ENCODE measurements at regions not wholly inside any gene's neighbourhood (a gene's known extent, or its start where the extent isn't known, plus 50 kb on each side); places are given as distances from the start of the nearest gene placed in this dataset.

DNA sequence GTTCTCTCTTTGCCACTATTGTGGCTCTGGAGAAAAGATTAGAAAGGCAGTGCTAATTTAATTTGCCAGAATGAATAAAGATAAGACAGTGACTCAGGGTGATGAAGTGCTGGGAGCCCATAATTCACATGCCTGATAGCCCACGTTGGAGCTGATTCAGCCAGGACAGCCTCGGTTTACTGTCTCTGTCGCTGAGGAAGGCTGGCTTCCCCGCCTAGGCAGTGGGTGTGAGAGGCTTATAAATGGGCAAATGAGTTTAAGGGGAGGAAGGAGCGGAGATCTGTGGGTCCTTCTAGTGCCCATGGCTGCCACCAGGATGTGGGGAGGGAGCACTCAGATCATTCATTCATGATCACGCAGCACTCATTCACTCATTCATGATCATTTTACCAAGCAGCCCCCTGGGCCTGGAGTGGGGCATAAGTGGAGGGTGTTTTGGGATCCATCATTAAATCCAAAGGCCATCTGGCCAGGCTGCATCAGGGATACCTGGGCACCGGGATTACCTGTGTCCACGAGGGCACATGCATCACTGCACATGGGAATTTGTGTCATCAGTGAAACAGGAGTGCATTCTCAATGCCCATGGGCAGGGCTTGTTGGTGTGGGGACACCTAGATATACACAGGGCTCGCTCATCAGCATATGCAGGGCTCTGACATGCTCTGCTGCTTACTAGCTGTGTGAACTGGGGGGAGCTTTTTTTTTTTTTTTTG is 315.4 kb downstream of the MATN1 start:
- H3K36me3 Mint-ChIP-seq (ENCODE audit: insufficient read depth), result peaks cover 3% of the 10 kb centered on the region
- H3K27ac Mint-ChIP-seq (ENCODE audit: low read depth), result no peak overlapping the region
- DNase-seq (ENCODE audit: low spot score in 2 of 2), result no peak

DNA sequence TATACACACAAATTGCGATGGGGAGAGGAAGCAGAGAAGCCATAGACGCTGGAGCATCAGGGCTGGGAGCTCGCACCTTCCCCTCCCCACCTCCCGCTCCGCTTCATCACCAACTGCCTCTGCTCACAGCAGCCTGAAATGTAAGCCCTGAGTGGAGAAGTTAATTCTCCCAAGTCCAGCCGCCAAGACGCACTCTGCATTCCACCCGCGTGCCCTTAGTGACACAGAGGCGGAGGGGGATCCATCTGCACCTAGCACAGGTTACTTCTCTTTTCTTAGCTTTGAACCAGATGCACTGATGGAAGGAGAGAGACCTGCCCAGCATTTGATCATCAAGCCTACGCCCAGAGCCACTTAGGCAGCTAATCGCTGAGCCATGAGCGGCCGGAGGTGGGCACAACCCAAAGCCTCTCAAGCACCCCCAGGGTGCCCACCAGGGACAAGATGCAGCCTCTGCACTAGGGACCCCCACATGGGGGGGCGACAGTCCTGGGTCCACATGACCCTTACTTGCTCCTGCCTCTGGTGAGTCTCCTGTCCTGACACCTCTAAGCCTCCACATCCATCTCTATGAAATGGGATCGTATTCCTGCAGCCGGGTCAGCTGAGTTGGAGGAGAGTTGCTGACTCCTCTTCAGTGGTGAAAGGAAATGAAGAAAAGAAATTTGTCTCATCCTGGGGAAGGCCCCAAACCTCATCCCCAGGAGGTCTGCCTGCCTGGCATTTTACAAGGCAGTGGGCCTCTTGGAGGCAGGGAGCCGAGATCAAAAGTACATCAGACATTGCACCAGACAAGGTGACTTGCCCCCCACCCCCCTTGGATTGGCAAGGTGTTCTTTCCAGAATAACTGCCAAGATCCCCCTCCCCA is 316.2 kb downstream of the MATN1 start:
- Mint-ChIP-seq H3K27me3 (peaks cover 39% of the 10 kb centered on the region), H3K36me3 (ENCODE audit: insufficient read depth) (peaks cover 3% of the 10 kb centered on the region), H3K4me1 (no peaks in the 10 kb centered on the region), H3K27ac (ENCODE audit: low read depth) (no peak overlapping the region), H3K9me3 (no peaks in the 10 kb centered on the region), H3K4me3 (no peak overlapping the region)
- DNase-seq (ENCODE audit: low spot score in 2 of 2), result peak in 1 of 2 donors; percentile 8
- ATAC-seq (replicated peaks; ENCODE audit: extremely low read depth, poor library complexity, severe bottlenecking), result no peak

More for the DNA sequence above, 315.4 kb downstream of the MATN1 start:
- ATAC-seq (replicated peaks; ENCODE audit: extremely low read depth, poor library complexity, severe bottlenecking), result no peak
- no peaks in the 10 kb centered on the region for H3K9me3 Mint-ChIP-seq
- H3K27me3 Mint-ChIP-seq, result peaks cover 35% of the 10 kb centered on the region
- no peaks in the 10 kb centered on the region for H3K4me1 Mint-ChIP-seq
- no peak overlapping the region for H3K4me3 Mint-ChIP-seq

DNA sequence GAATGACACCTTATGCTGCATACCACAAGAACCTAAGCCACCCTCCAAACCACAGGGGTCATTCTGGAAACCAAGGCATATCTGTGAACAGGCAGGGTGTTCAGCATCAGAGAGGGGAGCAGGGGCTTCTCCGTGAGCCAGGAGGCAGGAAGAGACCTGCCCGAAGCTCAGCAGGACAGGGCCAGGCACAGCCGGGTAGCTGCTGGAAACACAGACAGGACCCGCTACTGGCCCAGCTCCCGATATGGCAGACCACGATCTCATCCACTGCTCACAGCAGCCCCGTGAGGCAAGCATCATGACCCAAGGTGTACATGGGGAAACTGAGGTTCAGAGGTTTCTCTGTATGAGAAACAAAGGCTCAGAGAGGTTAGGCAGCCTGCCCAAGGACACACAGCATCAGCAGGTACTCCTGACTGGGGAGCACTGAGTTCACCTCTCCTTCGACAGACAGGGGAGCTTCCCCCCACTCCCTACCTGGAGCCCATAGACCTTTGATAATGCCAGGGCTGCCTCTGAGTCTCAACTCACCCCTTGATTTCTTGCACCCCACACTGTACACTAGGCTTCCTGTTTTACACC is 317.7 kb downstream of the MATN1 start:
- Mint-ChIP-seq H3K27me3 (peaks cover 51% of the 10 kb centered on the region), H3K4me3 (no peak overlapping the region), H3K9me3 (no peaks in the 10 kb centered on the region), H3K36me3 (ENCODE audit: insufficient read depth) (peaks cover 3% of the 10 kb centered on the region), H3K4me1 (no peaks in the 10 kb centered on the region), H3K27ac (ENCODE audit: low read depth) (no peak overlapping the region)
- ATAC-seq (replicated peaks; ENCODE audit: extremely low read depth, poor library complexity, severe bottlenecking) (no peak), DNase-seq (ENCODE audit: low spot score in 2 of 2) (no peak)

DNA sequence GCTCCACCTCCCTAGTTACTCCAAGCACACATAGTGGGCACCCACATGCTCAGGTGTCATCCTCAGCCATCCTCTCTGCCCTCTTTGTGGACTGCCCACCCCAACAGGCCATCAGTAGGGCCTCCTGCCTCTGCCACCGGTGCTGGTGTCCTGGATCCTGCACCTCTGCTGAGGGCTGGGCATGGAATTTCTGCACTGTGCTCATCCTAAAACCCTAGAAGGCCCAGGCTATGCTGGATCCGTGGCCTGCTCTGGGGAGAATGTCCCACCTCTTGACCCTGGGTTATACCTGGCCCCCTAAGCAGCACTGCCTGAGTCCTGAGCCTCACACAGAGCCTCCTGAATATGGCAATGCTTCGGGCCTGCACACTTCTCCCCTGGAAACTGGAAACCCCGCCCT is 318.3 kb downstream of the MATN1 start:
- H3K27ac Mint-ChIP-seq (ENCODE audit: low read depth), result no peak overlapping the region

DNA sequence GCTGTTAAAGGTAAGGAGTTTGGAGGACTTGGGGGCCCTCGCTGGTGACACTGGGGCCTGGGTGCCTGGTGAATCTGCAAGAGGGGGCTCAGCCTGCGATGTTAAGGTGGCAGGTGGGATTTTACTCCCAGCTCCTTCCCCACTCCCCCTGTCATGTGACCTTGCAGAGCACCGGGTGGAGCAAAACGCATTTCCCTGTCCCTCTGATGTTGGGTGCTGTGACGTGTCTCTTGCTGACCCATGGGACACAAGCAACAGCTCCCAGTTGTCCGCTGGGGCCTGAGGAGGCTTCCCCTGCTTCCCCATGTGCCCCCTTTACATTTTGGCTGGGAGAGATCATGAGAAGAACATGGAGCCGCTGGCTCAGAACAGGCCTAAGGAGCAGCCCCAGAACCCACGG is 319.0 kb downstream of the MATN1 start:
- H3K27ac Mint-ChIP-seq (ENCODE audit: low read depth), result no peak overlapping the region
- no peak for ATAC-seq (replicated peaks; ENCODE audit: extremely low read depth, poor library complexity, severe bottlenecking)

More for the DNA sequence above, 318.3 kb downstream of the MATN1 start:
- DNase-seq (ENCODE audit: low spot score in 2 of 2) (no peak), ATAC-seq (replicated peaks; ENCODE audit: extremely low read depth, poor library complexity, severe bottlenecking) (no peak)
- Mint-ChIP-seq H3K4me3 (no peak overlapping the region), H3K27me3 (peaks cover 51% of the 10 kb centered on the region), H3K9me3 (no peaks in the 10 kb centered on the region), H3K36me3 (ENCODE audit: insufficient read depth) (peaks cover 3% of the 10 kb centered on the region), H3K4me1 (no peaks in the 10 kb centered on the region)

DNA sequence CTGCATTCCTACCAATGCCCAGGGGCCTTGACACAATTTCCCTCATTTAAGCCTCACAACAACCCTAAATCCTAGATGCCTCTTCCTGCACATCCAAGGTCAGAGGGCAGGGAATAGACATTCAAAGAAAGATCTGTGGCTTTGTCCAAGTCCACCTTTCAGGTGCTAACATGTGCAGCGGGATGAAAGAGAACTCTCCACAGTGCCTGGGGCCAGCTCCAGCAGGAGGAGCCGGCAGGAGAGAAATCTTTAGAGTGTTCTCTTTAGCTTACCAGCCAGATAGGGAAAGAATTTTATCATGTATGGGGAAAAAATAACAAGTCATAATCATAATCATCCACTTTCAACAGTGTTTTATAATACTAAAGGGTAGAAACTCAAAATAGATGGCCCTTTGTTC is 319.7 kb downstream of the MATN1 start:
- Mint-ChIP-seq H3K27me3 (peaks cover 49% of the 10 kb centered on the region), H3K4me3 (no peak overlapping the region)

More for the DNA sequence above, 319.0 kb downstream of the MATN1 start:
- Mint-ChIP-seq H3K4me1 (no peaks in the 10 kb centered on the region), H3K27me3 (peaks cover 51% of the 10 kb centered on the region), H3K9me3 (no peaks in the 10 kb centered on the region), H3K36me3 (ENCODE audit: insufficient read depth) (peaks cover 3% of the 10 kb centered on the region), H3K4me3 (no peak overlapping the region)
- DNase-seq (ENCODE audit: low spot score in 2 of 2), result no peak

DNA sequence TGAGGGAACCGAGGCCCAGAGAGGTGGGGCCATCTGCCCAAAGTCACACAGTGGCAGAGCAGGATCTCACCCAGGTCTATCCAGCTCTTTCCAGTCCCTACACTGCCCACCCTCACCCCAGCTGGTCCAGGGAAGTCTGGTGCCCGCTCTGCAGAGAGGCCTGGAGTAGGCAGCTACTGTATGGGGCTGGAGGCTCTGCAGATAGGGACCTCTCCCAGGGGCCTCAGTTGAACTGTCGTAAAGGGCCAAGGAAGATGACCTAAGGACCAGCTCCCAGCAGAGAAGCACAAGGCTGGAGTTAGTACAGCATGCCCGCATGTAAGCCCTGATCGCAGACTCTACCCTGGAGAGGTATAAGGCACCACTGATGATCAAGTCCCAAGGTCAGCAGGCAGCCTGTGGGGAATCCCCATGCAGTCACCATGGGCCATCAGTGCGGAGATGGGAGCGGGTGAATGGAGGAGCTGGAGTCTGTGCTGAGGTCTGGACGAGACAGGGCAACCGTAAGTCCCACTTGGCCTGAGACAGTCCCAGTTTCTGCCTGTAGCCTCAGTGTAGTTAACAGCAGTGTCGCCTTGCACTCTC is 320.2 kb downstream of the MATN1 start:
- ATAC-seq (replicated peaks; ENCODE audit: extremely low read depth, poor library complexity, severe bottlenecking), result no peak
- no peak overlapping the region for H3K4me3 Mint-ChIP-seq

More for the DNA sequence above, 319.7 kb downstream of the MATN1 start:
- Mint-ChIP-seq H3K9me3 (no peaks in the 10 kb centered on the region), H3K27ac (ENCODE audit: low read depth) (no peak overlapping the region), H3K4me1 (no peaks in the 10 kb centered on the region), H3K36me3 (ENCODE audit: insufficient read depth) (peaks cover 3% of the 10 kb centered on the region)
- ATAC-seq (replicated peaks; ENCODE audit: extremely low read depth, poor library complexity, severe bottlenecking) (no peak), DNase-seq (ENCODE audit: low spot score in 2 of 2) (no peak)

DNA sequence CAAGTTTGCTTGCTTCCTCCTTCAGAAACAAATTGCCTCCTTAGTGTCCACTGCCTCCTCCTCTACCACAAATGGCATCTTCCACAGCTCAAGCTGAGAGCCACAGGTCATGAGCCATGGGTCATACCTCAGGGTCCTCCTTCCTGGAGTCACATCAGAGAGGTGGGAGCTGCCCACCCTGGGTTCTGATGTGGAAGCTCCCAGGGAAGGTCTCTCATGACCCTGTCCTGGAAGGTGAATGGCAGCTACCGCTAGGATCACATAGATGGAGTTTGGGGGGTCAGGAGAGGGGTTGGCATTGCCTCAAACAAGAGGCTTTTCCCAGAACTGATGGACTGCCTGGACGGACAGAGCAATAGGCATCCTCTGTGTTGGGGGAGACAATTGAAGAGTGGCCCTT is 321.4 kb downstream of the MATN1 start:
- ATAC-seq (replicated peaks; ENCODE audit: extremely low read depth, poor library complexity, severe bottlenecking), result no peak

More for the DNA sequence above, 320.2 kb downstream of the MATN1 start:
- H3K4me1 Mint-ChIP-seq, result no peaks in the 10 kb centered on the region
- H3K36me3 Mint-ChIP-seq (ENCODE audit: insufficient read depth), result peaks cover 1% of the 10 kb centered on the region
- no peak for DNase-seq (ENCODE audit: low spot score in 2 of 2)
- peaks cover 49% of the 10 kb centered on the region for H3K27me3 Mint-ChIP-seq
- H3K9me3 Mint-ChIP-seq, result no peaks in the 10 kb centered on the region
- no peak overlapping the region for H3K27ac Mint-ChIP-seq (ENCODE audit: low read depth)

DNA sequence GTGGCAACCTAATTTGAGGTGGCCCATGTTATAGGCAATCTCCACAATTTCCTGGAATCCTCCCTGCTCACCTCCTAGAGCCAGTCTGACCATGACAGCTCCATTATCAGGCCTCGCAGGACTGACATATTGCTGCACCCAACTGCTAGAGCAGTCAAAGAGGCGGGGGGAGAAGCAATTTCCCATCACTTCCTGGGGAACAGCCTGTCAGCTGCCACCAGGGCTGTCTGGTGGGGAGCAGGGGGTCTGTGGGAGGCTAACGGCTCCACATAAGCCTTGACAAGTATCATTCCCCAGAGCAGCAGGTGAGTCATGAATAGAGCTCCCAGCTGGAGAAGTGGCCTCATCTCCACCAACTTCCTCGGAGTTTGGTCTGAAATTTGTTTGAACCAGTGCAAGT is 322.9 kb downstream of the MATN1 start:
- DNase-seq (ENCODE audit: low spot score in 2 of 2), result no peak
- H3K27me3 Mint-ChIP-seq, result peaks cover 58% of the 10 kb centered on the region
- H3K4me1 Mint-ChIP-seq, result no peaks in the 10 kb centered on the region
- no peak overlapping the region for H3K4me3 Mint-ChIP-seq
- H3K36me3 Mint-ChIP-seq (ENCODE audit: insufficient read depth), result no peaks in the 10 kb centered on the region
- no peak overlapping the region for H3K27ac Mint-ChIP-seq (ENCODE audit: low read depth)
- ATAC-seq (replicated peaks; ENCODE audit: extremely low read depth, poor library complexity, severe bottlenecking), result no peak
- no peaks in the 10 kb centered on the region for H3K9me3 Mint-ChIP-seq

More for the DNA sequence above, 321.4 kb downstream of the MATN1 start:
- Mint-ChIP-seq H3K9me3 (no peaks in the 10 kb centered on the region), H3K36me3 (ENCODE audit: insufficient read depth) (no peaks in the 10 kb centered on the region), H3K4me1 (no peaks in the 10 kb centered on the region), H3K27me3 (peaks cover 58% of the 10 kb centered on the region), H3K4me3 (no peak overlapping the region), H3K27ac (ENCODE audit: low read depth) (no peak overlapping the region)
- DNase-seq (ENCODE audit: low spot score in 2 of 2), result no peak

DNA sequence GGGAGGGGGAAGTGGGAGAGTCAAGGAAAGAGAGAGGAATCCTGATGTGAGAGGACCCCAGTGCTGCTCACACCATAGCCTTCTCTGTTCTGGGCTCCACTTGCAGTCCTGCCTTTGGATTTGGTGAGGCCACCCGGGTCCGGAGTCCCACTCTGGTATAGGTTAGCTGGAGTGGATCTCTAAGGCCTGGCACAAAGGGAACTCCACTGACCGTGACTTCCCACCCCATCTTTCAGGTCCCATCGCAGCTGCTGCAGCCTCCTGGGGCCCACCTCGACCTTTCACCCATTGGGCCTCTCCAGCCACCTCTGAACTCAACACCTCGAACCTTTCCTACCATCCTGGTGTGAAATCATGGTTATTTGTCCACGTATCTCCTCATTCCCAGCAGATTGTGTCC is 324.4 kb downstream of the MATN1 start:
- Mint-ChIP-seq H3K9me3 (no peaks in the 10 kb centered on the region), H3K27ac (ENCODE audit: low read depth) (no peak overlapping the region)

DNA sequence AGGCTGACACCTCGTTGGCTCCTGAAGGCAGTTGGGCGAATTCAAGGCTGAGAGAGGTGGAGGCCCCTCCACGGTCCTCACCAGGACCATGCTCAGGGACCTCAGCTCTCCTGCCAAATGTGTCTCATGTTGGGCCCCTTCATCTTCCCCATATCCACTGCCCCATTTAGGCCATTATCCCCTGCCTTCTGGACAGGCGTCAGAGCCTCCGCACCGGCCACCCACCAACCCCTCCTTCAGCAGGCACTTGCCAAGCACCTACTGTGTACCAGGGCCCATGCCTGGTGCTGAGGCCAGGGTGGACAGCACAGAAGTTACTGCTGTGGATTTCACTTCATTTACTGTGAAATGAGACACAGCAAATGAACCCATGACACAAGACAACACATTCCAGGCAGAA is 325.8 kb downstream of the MATN1 start:
- peaks cover 43% of the 10 kb centered on the region for H3K27me3 Mint-ChIP-seq
- no peaks in the 10 kb centered on the region for H3K36me3 Mint-ChIP-seq (ENCODE audit: insufficient read depth)
- no peaks in the 10 kb centered on the region for H3K9me3 Mint-ChIP-seq
- H3K27ac Mint-ChIP-seq (ENCODE audit: low read depth), result no peak overlapping the region
- H3K4me3 Mint-ChIP-seq, result no peak overlapping the region
- no peak for ATAC-seq (replicated peaks; ENCODE audit: extremely low read depth, poor library complexity, severe bottlenecking)
- DNase-seq (ENCODE audit: low spot score in 2 of 2), result no peak
- no peaks in the 10 kb centered on the region for H3K4me1 Mint-ChIP-seq

More for the DNA sequence above, 324.4 kb downstream of the MATN1 start:
- Mint-ChIP-seq H3K36me3 (ENCODE audit: insufficient read depth) (no peaks in the 10 kb centered on the region), H3K4me3 (no peak overlapping the region), H3K27me3 (peaks cover 44% of the 10 kb centered on the region), H3K4me1 (no peaks in the 10 kb centered on the region)
- DNase-seq (ENCODE audit: low spot score in 2 of 2), result no peak
- no peak for ATAC-seq (replicated peaks; ENCODE audit: extremely low read depth, poor library complexity, severe bottlenecking)

DNA sequence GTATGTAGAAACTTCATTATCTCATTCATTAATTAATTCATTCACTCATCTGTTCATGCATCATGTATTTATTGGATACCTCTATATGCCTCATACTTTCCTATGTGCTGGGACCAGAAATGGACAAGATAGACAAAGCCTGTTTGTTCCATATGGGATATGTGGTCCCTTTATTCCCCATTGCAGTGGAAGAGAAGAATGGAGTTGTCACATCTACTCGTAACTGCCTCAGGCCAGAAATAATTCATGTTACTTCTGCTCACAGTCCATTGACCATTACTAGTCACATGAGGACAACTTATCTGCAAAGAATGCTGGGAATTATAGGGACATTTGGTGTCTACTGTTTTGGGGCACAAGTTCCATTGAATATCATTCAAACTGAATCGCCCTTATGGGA is 327.8 kb downstream of the MATN1 start:
- H3K27me3 Mint-ChIP-seq, result peaks cover 32% of the 10 kb centered on the region
- H3K4me3 Mint-ChIP-seq, result no peak overlapping the region
- no peaks in the 10 kb centered on the region for H3K36me3 Mint-ChIP-seq (ENCODE audit: insufficient read depth)
- H3K27ac Mint-ChIP-seq (ENCODE audit: low read depth), result no peak overlapping the region
- ATAC-seq (replicated peaks; ENCODE audit: extremely low read depth, poor library complexity, severe bottlenecking) (no peak), DNase-seq (ENCODE audit: low spot score in 2 of 2) (no peak)
- no peaks in the 10 kb centered on the region for H3K4me1 Mint-ChIP-seq
- no peaks in the 10 kb centered on the region for H3K9me3 Mint-ChIP-seq
